SKM-1 (cell line): ENCODE measurements at regions not wholly inside any gene's neighbourhood (a gene's known extent, or its start where the extent isn't known, plus 50 kb on each side); places are given as distances from the start of the nearest gene placed in this dataset.

Source experiments
- DNase-seq: peaks from one replicate; lab custom pipeline; 2025; ENCODE audit not compliant: unreplicated experiment; lab: John Stamatoyannopoulos, UW

GRCh38 chr1:59017501-59018231 is 233.8 kb upstream of the JUN start:
- DNase-seq, result no peak

- DNase-seq, result no peak
These were observed 234.6 kb upstream of the JUN start for GRCh38 chr1:59018446-59018845.

GRCh38 chr1:59018860-59019259 is 235.0 kb upstream of the JUN start:
- no peak for DNase-seq

GRCh38 chr1:59020151-59020997 is 236.5 kb upstream of the JUN start:
- no peak for DNase-seq

GRCh38 chr1:59022199-59022598 is 238.4 kb upstream of the JUN start:
- DNase-seq, result no peak

- no peak for DNase-seq
These were observed 239.0 kb upstream of the JUN start for GRCh38 chr1:59022799-59023198.

GRCh38 chr1:59025201-59025600 is 241.4 kb upstream of the JUN start:
- no peak for DNase-seq

- DNase-seq, result no peak
These were observed 242.1 kb upstream of the JUN start for GRCh38 chr1:59025898-59026426.

- no peak for DNase-seq
These were observed 242.7 kb upstream of the JUN start for GRCh38 chr1:59026472-59026948.

- no peak for DNase-seq
These were observed 243.3 kb upstream of the JUN start for GRCh38 chr1:59027177-59027576.

GRCh38 chr1:59028048-59028447 is 244.2 kb upstream of the JUN start:
- no peak for DNase-seq

GRCh38 chr1:59029411-59030167 is 245.7 kb upstream of the JUN start:
- no peak for DNase-seq

GRCh38 chr1:59032228-59032627 is 248.4 kb upstream of the JUN start:
- DNase-seq, result no peak

- DNase-seq, result no peak
These were observed 249.9 kb upstream of the JUN start for GRCh38 chr1:59033761-59034160.

GRCh38 chr1:59034925-59035324 is 251.1 kb upstream of the JUN start:
- no peak for DNase-seq

GRCh38 chr1:59039551-59039950 is 255.7 kb upstream of the JUN start:
- no peak for DNase-seq

GRCh38 chr1:59040486-59040885 is 256.4 kb upstream of the FGGY start:
- DNase-seq, result no peak

- DNase-seq, result no peak
These were observed 255.1 kb upstream of the FGGY start for GRCh38 chr1:59041646-59042277.

- no peak for DNase-seq
These were observed 253.1 kb upstream of the FGGY start for GRCh38 chr1:59043796-59044195.

- DNase-seq, result no peak
These were observed 252.3 kb upstream of the FGGY start for GRCh38 chr1:59044535-59045121.
